SK-N-SH (cell line): ENCODE measurements at regions not wholly inside any gene's neighbourhood (a gene's known extent, or its start where the extent isn't known, plus 50 kb on each side); places are given as distances from the start of the nearest gene placed in this dataset.

Experiments used
- CTCF ChIA-PET: fragments of 300-600, 350-600 bp; formaldehyde crosslinking; extraction: SDS; loops from one replicate; lab custom pipeline; 2021; lab: Yijun Ruan, JAX
- POLR2A ChIA-PET: fragments of 350-600 bp; sonication (Branson Sonifier 250); formaldehyde crosslinking; extraction: SDS; loops from one replicate; lab custom pipeline; 2020; ENCODE audit warnings: antibody characterized with exemption, inconsistent platforms; lab: Yijun Ruan, JAX
- DNase-seq: peaks from one replicate; pipeline ENCODE4 v3.0.0; 2012
- H2AFZ ChIP-seq: fragments of 200-600 bp; sonication (generic); 2 replicates; pipeline ENCODE4 v1.8.1; 2016; ENCODE audit warnings: antibody characterized with exemption, mild to moderate bottlenecking, low read depth
- H3F3A ChIP-seq: fragments of 200-600 bp; sonication (generic); replicated peaks from 2 replicates; pipeline ENCODE3; 2016; ENCODE audit warnings: antibody characterized with exemption, mild to moderate bottlenecking; ENCODE audit not compliant: insufficient read depth
- H3K27ac ChIP-seq, 2 experiments: fragments of 200-500 bp in 1 of 2; fragments of 200-600 bp in 1 of 2; sonication (Bioruptor generic) in 1 of 2; sonication (generic), shearing (Covaris generic) in 1 of 2; 2 replicates each; pipeline versions ENCODE4 v1.5.1 to v1.6.1; 2014 to 2016; ENCODE audit warnings: low read depth in 2 of 2, inconsistent platforms in 1 of 2, low read length in 1 of 2, mild to moderate bottlenecking in 1 of 2, mixed read lengths in 1 of 2
- H3K27me3 ChIP-seq: fragments of 200-600 bp; sonication (generic), shearing (Covaris generic); 2 replicates; pipeline ENCODE4 v1.6.1; 2016; ENCODE audit warnings: mixed run types; ENCODE audit not compliant: insufficient read depth
- H3K36me3 ChIP-seq, 2 experiments: fragments of 200-500 bp in 1 of 2; fragments of 200-600 bp in 1 of 2; sonication (Bioruptor generic) in 1 of 2; sonication (generic) in 1 of 2; replicated peaks in 1 of 2; 2 replicates each; pipeline versions ENCODE3 to v1.5.1; 2014 to 2016; ENCODE audit warnings: low read length in 1 of 2, mild to moderate bottlenecking in 1 of 2; ENCODE audit not compliant: insufficient read depth in 2 of 2, control insufficient read depth in 1 of 2
- H3K4me1 ChIP-seq, 2 experiments: fragments of 200-500 bp in 1 of 2; fragments of 200-600 bp in 1 of 2; sonication (Bioruptor generic) in 1 of 2; sonication (generic), shearing (Covaris generic) in 1 of 2; 2 replicates each; pipeline versions ENCODE4 v1.5.1 to v1.6.1; 2014 to 2016; ENCODE audit warnings: low read depth in 1 of 2, low read length in 1 of 2, mixed run types in 1 of 2; ENCODE audit not compliant: insufficient read depth in 2 of 2, control insufficient read depth in 1 of 2
- H3K4me2 ChIP-seq: fragments of 200-600 bp; sonication (generic), shearing (Covaris generic); 2 replicates; pipeline ENCODE4 v1.6.1; 2017; ENCODE audit warnings: mixed run types
- H3K4me3 ChIP-seq, 2 experiments: fragments of 200-500 bp in 1 of 2; fragments of 200-600 bp in 1 of 2; sonication (Bioruptor generic) in 1 of 2; sonication (generic), shearing (Covaris generic) in 1 of 2; 2 replicates each; pipeline versions ENCODE4 v1.5.1 to v1.8.1; 2014 to 2016; ENCODE audit warnings: low read depth in 2 of 2, inconsistent platforms in 1 of 2, low read length in 1 of 2, mild to moderate bottlenecking in 1 of 2, mixed read lengths in 1 of 2, moderate library complexity in 1 of 2
- H3K79me2 ChIP-seq: fragments of 200-600 bp; sonication (generic); 2 replicates; pipeline ENCODE4 v1.8.1; 2017; ENCODE audit warnings: mild to moderate bottlenecking; ENCODE audit not compliant: insufficient read depth
- H3K9ac ChIP-seq: fragments of 200-600 bp; sonication (generic); 2 replicates; pipeline ENCODE4 v1.6.1; 2017; ENCODE audit warnings: mixed run types
- H3K9me2 ChIP-seq: fragments of 200-600 bp; sonication (generic); 2 replicates; pipeline ENCODE4 v1.6.1; 2017; ENCODE audit warnings: mixed run types
- H3K9me3 ChIP-seq: fragments of 200-600 bp; sonication (generic); 2 replicates; pipeline ENCODE4 v1.6.1; 2017; ENCODE audit warnings: mixed run types, mild to moderate bottlenecking, moderate library complexity
- H4K20me1 ChIP-seq: fragments of 200-600 bp; sonication (generic); 2 replicates; pipeline ENCODE4 v1.6.1; 2017; ENCODE audit warnings: mild to moderate bottlenecking, mixed run types; ENCODE audit not compliant: insufficient read depth
- CHD2 ChIP-seq: fragments of 150-350 bp; IDR thresholded peaks from 2 replicates; pipeline ENCODE4 v1.6.1; 2018; ENCODE audit warnings: low read length; ENCODE audit not compliant: partially characterized antibody
- EP300 ChIP-seq, 2 experiments: IDR thresholded peaks; 2 replicates each; pipeline versions ENCODE4 v1.4.0 to v1.6.1; 2012; ENCODE audit warnings: borderline replicate concordance in 1 of 2, low read depth in 1 of 2, low read length in 1 of 2
- FOSL2 ChIP-seq: IDR thresholded peaks from 2 replicates; pipeline ENCODE4 v1.4.0; 2012; ENCODE audit warnings: low read depth, mild to moderate bottlenecking, moderate library complexity, borderline replicate concordance
- MEF2A ChIP-seq: IDR thresholded peaks from 2 replicates; pipeline ENCODE4 v1.4.0; 2012; ENCODE audit warnings: low read depth, borderline replicate concordance
- NFIC ChIP-seq: IDR thresholded peaks from 2 replicates; pipeline ENCODE4 v1.4.0; 2012; ENCODE audit warnings: borderline replicate concordance
- POLR2AphosphoS5 ChIP-seq: IDR thresholded peaks from 2 replicates; pipeline ENCODE4 v1.6.1; 2012; ENCODE audit warnings: low read depth, low read length
- RAD21 ChIP-seq: IDR thresholded peaks from 2 replicates; pipeline ENCODE4 v1.6.1; 2012; ENCODE audit warnings: mild to moderate bottlenecking, low read length
- RCOR1 ChIP-seq: fragments of 150-350 bp; IDR thresholded peaks from 2 replicates; pipeline ENCODE4 v1.6.1; 2017; ENCODE audit warnings: antibody characterized with exemption, low read length
- RXRA ChIP-seq: IDR thresholded peaks from 2 replicates; pipeline ENCODE4 v1.4.0; 2012; ENCODE audit warnings: low read depth, mild to moderate bottlenecking, borderline replicate concordance
- YY1 ChIP-seq: IDR thresholded peaks from 2 replicates; pipeline ENCODE4 v1.4.0; 2012; ENCODE audit warnings: low read depth, mild to moderate bottlenecking
- WGBS: methylation state at CpG from one replicate; pipeline ENCODE4 v1.1.6; 2017; ENCODE audit warnings: low lambda C conversion rate; 5-methylcytosine and 5-hydroxymethylcytosine counted together
- TF ChIP-seq, protein P1 (sequence below): IDR thresholded peaks from 2 replicates; pipeline ENCODE4 v1.4.0; 2012; ENCODE audit warnings: low read depth
- TF ChIP-seq, protein P2 (sequence below): fragments of 200-600 bp; sonication (generic); IDR thresholded peaks from 2 replicates; pipeline ENCODE4 v1.6.1; 2017; ENCODE audit warnings: antibody characterized with exemption, mild to moderate bottlenecking, moderate library complexity
- TF ChIP-seq, protein P3 (sequence below): fragments of 150-350 bp; IDR thresholded peaks from 2 replicates; pipeline ENCODE4 v1.6.1; 2017; ENCODE audit warnings: antibody characterized with exemption, low read length, low read depth, borderline replicate concordance
- TF ChIP-seq, protein P4 (sequence below): fragments of 150-350 bp; IDR thresholded peaks from 2 replicates; pipeline ENCODE4 v1.6.1; 2016; ENCODE audit warnings: mild to moderate bottlenecking, low read depth, low read length
- TF ChIP-seq, protein P5 (sequence below): IDR thresholded peaks from 2 replicates; pipeline ENCODE4 v1.6.1; 2012; ENCODE audit warnings: mild to moderate bottlenecking, low read depth, low read length, moderate library complexity
- TF ChIP-seq, protein P6 (sequence below): IDR thresholded peaks from 2 replicates; pipeline ENCODE4 v1.4.0; 2012; ENCODE audit warnings: low read depth, borderline replicate concordance

DNA sequence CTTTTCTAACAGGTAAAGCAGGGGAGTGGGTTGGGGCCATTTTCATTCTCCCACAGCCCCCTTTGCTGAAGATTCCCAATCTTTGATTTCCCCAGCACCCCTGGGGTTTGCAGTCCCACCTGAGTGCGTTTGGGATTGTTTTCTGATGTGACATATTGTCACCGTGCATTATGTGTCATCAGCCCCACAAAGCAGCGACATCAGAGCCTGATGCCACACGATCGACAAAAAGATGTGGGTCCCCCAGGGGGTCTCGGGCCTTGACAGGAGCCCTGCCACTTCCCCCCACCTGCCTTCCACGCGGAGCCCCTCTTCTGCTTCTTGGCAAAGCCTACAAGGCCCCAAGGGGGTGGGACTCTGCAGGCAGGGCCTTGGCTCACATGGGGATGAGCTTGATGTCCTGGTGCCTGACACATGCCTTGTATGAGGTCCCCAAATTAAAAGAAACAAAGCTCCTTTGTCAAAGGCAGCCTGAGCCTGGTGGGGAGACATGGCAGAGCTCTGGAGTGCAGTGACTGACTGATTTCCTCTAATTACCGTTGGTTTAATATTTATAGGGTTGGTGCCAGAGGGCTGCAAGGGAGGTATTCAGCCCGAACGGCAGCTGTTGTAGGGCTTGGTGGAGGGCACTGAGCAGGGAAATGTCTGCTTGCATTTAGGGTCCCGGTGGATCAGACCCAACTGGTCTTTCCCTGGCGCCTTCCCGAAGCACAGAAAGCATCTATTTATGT, 149.2 kb downstream of the MIAT start:
- DNase-seq = no peak
- TF ChIP-seq FOSL2 = no peak
- no peak for TF ChIP-seq EP300 (IDR thresholded peaks at IDR 0.05; ENCODE audit: borderline replicate concordance in 1 of 2, low read depth in 1 of 2, low read length in 1 of 2)
- TF ChIP-seq RAD21 = no peak
- no peak for TF ChIP-seq RXRA
- TF ChIP-seq YY1 = no peak
- TF ChIP-seq, protein P1, sequence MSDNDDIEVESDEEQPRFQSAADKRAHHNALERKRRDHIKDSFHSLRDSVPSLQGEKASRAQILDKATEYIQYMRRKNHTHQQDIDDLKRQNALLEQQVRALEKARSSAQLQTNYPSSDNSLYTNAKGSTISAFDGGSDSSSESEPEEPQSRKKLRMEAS = no peak
- TF ChIP-seq MEF2A = no peak
- TF ChIP-seq, protein P2, sequence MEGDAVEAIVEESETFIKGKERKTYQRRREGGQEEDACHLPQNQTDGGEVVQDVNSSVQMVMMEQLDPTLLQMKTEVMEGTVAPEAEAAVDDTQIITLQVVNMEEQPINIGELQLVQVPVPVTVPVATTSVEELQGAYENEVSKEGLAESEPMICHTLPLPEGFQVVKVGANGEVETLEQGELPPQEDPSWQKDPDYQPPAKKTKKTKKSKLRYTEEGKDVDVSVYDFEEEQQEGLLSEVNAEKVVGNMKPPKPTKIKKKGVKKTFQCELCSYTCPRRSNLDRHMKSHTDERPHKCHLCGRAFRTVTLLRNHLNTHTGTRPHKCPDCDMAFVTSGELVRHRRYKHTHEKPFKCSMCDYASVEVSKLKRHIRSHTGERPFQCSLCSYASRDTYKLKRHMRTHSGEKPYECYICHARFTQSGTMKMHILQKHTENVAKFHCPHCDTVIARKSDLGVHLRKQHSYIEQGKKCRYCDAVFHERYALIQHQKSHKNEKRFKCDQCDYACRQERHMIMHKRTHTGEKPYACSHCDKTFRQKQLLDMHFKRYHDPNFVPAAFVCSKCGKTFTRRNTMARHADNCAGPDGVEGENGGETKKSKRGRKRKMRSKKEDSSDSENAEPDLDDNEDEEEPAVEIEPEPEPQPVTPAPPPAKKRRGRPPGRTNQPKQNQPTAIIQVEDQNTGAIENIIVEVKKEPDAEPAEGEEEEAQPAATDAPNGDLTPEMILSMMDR = no peak
- TF ChIP-seq, protein P3, sequence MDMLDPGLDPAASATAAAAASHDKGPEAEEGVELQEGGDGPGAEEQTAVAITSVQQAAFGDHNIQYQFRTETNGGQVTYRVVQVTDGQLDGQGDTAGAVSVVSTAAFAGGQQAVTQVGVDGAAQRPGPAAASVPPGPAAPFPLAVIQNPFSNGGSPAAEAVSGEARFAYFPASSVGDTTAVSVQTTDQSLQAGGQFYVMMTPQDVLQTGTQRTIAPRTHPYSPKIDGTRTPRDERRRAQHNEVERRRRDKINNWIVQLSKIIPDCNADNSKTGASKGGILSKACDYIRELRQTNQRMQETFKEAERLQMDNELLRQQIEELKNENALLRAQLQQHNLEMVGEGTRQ = no peak
- no peak for TF ChIP-seq RCOR1
- TF ChIP-seq CHD2 = no peak
- TF ChIP-seq NFIC = no peak
- no peak for TF ChIP-seq POLR2AphosphoS5
- TF ChIP-seq, protein P4, sequence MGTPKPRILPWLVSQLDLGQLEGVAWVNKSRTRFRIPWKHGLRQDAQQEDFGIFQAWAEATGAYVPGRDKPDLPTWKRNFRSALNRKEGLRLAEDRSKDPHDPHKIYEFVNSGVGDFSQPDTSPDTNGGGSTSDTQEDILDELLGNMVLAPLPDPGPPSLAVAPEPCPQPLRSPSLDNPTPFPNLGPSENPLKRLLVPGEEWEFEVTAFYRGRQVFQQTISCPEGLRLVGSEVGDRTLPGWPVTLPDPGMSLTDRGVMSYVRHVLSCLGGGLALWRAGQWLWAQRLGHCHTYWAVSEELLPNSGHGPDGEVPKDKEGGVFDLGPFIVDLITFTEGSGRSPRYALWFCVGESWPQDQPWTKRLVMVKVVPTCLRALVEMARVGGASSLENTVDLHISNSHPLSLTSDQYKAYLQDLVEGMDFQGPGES = no peak
- TF ChIP-seq, protein P5, sequence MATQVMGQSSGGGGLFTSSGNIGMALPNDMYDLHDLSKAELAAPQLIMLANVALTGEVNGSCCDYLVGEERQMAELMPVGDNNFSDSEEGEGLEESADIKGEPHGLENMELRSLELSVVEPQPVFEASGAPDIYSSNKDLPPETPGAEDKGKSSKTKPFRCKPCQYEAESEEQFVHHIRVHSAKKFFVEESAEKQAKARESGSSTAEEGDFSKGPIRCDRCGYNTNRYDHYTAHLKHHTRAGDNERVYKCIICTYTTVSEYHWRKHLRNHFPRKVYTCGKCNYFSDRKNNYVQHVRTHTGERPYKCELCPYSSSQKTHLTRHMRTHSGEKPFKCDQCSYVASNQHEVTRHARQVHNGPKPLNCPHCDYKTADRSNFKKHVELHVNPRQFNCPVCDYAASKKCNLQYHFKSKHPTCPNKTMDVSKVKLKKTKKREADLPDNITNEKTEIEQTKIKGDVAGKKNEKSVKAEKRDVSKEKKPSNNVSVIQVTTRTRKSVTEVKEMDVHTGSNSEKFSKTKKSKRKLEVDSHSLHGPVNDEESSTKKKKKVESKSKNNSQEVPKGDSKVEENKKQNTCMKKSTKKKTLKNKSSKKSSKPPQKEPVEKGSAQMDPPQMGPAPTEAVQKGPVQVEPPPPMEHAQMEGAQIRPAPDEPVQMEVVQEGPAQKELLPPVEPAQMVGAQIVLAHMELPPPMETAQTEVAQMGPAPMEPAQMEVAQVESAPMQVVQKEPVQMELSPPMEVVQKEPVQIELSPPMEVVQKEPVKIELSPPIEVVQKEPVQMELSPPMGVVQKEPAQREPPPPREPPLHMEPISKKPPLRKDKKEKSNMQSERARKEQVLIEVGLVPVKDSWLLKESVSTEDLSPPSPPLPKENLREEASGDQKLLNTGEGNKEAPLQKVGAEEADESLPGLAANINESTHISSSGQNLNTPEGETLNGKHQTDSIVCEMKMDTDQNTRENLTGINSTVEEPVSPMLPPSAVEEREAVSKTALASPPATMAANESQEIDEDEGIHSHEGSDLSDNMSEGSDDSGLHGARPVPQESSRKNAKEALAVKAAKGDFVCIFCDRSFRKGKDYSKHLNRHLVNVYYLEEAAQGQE = no peak
- TF ChIP-seq, protein P6, sequence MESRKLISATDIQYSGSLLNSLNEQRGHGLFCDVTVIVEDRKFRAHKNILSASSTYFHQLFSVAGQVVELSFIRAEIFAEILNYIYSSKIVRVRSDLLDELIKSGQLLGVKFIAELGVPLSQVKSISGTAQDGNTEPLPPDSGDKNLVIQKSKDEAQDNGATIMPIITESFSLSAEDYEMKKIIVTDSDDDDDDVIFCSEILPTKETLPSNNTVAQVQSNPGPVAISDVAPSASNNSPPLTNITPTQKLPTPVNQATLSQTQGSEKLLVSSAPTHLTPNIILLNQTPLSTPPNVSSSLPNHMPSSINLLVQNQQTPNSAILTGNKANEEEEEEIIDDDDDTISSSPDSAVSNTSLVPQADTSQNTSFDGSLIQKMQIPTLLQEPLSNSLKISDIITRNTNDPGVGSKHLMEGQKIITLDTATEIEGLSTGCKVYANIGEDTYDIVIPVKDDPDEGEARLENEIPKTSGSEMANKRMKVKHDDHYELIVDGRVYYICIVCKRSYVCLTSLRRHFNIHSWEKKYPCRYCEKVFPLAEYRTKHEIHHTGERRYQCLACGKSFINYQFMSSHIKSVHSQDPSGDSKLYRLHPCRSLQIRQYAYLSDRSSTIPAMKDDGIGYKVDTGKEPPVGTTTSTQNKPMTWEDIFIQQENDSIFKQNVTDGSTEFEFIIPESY = no peak
- Histone ChIP-seq H3K9ac (no peak overlapping the region), H3K4me2 (no peak overlapping the region), H3K36me3 (no peaks in the 10 kb centered on the region), H3K27ac (no peak overlapping the region), H3K9me2 (no peaks in the 10 kb centered on the region), H3K79me2 (no peaks in the 10 kb centered on the region), H3F3A (no peaks in the 10 kb centered on the region), H3K4me3 (no peak overlapping the region), H3K4me1 (peaks cover 9 to 14% of the 10 kb centered on the region in 2 experiments; a peak in 3 of 4 replicates), H3K9me3 (no peaks in the 10 kb centered on the region), H4K20me1 (no peaks in the 10 kb centered on the region), H2AFZ (no peak overlapping the region), H3K27me3 (no peaks in the 10 kb centered on the region)
- CTCF ChIA-PET = interaction anchor here (0.7 to 1.4 kb wide), 2 partner anchors 10 to 15 kb away, joined by 3 read pairs; no protein-coding TSS in a partner anchor
- POLR2A ChIA-PET = interaction anchor here (0.7 kb wide), 1 partner anchor 87 kb away, joined by 3 read pairs; no protein-coding TSS in a partner anchor
- 72% methylated on average over 9 of the region's 14 CpGs for WGBS
